ENCODE measurements at regions not wholly inside any gene's neighbourhood (a gene's known extent, or its start where the extent isn't known, plus 50 kb on each side); places are given as distances from the start of the nearest gene placed in this dataset.

DNA sequence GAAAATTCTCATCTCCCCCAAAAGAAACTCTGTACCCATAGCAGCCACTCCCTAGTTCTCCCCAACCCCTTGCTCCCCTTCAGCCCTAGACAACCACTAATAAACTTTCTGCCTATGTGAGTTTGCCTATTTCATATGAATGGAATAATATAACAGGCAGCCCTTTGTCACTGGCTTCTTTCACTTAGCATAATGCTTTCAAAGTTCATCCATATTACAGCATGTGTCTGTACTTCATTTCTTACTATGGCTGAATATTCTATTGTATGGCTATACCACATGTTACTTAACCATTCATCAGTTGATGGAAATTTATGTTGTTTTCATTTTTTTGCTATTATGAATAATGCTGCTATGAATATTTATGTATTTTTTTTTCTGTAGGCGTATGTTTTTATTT lies 442.9 kb downstream of the SLC4A3 start:
- no peak for DNase-seq

DNA sequence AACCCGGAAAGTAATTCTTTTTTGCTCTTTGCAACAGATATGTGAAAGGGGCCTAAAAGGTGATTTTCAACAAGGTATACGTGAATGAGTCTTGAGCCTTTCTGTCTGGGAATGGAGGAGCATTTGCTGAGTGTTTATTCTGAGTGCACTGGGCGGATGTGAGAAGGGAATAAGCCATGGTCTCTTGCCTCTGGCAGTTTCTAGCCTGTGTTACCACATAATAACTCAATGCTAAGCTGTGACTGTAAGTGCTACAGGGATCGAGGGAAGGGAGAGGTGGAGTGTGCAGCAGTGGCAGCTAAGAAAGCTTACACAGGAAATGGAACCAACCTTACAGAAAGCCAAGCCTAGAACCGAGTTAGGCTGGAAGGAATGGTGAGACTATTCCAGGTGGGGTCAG lies 444.3 kb downstream of the SLC4A3 start:
- DNase-seq: no peak

DNA sequence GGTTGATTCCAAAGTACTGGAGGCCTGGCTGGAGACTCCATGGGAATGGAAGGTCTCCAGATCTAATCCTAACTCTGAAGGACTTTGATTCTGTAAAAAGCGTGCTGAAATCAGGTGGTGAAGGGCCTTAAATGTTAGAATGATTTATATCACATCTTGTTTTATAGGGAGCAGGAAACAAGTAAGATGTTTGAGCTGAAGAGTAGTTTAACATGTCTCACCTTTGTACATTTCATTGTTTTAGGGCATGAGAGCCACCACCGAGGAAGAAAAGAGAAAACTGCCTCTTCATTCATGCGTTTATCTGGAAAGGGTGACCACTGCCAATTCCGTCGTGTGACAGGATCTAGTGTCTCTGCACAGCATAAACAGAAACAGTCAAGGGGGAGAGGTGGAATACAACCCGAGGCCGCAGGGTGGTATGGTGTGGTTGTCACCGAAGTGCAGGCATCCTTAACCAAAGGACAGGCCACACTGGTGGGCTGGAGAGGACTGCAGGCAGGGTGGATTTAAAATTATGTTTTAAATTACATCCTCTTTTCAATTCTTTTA lies 445.3 kb downstream of the SLC4A3 start:
- no peak for DNase-seq

DNA sequence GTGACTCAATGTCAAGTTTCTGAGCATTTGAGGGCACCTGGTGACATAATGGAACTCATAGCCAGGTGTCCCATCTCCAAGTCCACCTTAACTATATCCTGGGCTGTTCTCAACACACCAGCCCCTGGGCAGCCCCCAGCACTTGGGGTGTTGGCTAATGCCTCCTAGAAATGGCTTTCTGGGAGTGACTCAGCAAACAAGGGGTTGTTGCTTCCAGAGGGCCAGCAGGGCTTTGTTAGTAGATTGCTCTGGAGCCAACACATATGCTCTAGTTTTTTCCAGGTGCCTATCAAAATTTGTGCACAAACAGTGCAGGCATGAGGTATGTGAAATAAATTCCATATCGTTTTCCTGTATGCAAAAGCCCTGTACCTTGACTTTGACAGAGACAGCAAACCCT lies 448.4 kb downstream of the SLC4A3 start:
- DNase-seq: no peak

DNA sequence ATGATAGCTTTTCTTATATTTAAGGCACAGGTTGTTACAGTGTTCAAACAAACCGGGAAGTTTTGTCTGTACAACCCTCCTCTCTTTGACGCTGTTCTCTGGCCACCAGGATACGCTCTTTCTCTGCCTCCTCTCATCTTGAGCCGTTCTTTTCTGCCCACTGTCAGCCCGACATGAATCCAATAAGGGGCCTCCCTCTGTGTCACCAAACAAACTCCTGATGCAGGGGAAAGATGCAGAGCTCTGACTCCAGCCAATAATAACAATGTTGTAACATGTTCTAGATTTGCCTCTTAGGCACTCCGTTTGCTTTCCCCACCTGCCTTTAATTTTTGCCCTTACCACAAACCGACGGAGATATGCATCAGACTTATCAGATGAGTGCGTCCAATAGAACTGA lies 449.3 kb downstream of the SLC4A3 start:
- peak; percentile 23 for DNase-seq

DNA sequence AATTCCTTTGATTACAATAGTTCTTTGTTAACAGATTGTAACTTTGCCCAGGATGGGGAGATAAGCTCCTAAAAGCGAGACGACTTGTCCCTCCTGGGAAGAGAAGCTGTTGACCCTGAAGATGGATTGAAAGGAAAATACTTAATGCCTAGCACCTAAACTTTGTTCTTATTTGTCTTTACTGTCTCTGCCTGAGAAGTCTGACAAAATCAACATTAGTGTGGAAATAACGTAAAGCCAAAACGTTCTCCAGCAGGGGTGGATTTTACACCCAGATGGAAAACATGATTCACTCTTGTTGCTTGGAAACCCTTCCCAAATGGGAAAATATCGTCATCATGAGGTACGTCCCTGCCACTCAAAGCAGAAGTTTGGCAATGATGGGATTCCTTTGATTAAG lies 450.1 kb downstream of the SLC4A3 start:
- DNase-seq: no peak

DNA sequence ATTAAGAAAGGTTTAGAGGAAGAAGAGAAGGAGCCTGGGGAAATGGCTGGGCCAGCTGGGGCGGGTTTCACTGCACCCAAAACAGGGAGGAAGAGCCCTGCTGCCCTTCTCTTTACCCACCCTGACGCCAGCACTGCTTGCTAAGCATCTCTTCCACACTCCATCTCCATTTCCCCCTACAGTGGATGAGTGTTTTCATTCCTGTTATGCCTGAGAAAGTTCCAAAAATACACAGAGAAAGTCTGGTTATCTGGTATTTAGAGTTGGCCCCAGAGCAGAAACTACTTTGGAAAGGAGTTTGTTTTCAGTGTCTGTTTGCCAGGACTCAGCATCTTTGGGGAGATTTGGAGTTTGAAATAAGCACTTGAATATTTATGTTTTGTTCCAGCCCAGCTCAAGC lies 451.0 kb downstream of the SLC4A3 start:
- no peak for DNase-seq

DNA sequence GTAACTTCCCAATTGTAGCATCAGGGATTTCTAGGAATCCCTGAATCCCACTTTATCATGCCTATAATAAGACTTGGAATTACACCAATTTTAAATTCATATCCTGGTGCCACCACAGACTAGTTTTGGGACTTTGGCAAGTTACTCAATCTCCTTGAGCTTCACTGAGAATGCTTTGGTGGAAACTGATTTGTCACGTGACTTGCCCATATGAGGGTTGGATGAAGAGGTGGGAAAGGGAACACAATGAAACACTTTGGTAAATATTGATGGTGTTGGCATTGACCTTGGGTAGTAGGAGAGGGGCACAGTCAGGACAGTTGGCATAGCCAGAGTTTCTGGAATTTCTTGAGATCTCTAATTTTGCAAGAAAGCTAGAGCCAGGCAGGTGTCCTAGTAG lies 452.2 kb downstream of the SLC4A3 start:
- no peak for DNase-seq

DNA sequence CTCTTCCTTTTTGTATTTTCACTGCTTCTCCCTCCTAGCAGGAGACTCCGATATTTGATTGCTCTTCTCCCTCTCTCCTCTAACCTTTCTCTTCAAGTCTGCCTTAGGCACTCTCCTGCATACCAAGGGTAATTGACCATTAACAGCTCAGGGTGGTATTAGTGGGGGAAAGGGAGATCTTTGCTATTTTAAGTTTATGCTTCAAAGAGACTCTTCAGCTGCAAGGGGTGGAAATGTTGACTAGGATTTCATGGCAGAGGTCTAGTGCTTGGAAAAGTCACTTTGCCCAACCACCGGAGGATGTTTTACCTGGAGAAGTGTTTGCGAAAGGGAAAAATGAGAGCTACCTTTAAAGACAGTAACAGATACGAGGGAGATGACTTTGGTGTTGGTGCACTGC lies 453.7 kb downstream of the SLC4A3 start:
- no peak for DNase-seq

DNA sequence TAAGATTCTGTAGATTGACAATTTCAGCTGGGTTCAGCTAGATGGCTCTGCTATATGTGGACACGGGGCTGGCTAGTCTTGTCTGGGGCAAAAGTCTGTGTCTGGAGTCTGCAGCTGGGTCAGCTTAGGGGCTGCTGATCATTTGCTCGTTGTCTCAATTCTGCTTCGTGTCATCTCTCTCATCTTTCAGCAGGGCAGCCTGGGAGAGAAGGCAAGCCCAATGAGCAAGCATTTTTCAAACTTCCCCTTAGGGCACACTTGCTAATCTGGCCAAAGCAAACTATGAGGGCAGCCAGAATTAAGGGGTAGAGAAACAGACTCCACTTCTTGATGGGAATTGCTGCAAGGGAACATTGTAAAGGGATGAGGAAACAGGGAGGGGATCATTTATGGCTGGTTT lies 462.6 kb downstream of the SLC4A3 start:
- DNase-seq: no peak

DNA sequence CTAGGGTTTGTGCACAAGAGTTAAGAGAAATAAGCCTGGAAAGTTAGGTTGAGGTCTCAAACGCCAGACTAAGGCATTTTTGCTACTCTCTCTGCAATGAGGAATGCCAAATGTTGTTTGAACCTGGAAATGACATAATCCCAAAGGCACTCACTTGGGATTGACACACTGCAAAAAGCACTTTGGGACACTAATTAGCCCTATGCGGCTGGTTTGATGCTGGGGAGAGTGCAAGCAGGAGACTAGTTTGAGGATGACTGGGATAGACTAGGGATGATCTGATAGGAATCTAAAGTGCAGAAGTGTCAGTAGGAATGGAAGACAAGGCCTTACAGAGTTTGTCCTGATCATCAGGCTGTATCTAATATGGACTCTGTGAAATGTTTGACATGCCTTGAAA lies 469.0 kb downstream of the SLC4A3 start:
- DNase-seq: no peak

DNA sequence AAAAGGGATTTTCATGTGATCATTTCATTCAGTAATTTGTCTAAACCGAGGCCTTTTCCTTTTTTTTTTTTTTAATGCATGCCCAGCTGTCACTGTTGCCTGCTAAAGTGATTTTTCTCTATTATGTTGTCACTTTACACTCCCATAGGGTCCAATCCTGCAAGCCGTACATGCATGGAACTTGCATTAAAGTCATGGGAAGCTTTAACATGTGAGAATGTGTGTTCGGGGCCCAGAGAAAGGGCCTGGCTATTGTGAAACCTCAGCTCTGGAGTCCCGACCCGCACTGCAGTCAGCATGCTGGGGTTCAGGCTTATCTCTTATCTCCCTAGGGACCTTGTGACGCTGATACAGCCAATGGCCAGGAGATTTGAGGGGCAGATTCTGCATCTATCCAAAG lies 474.6 kb downstream of the SLC4A3 start:
- DNase-seq: no peak

DNA sequence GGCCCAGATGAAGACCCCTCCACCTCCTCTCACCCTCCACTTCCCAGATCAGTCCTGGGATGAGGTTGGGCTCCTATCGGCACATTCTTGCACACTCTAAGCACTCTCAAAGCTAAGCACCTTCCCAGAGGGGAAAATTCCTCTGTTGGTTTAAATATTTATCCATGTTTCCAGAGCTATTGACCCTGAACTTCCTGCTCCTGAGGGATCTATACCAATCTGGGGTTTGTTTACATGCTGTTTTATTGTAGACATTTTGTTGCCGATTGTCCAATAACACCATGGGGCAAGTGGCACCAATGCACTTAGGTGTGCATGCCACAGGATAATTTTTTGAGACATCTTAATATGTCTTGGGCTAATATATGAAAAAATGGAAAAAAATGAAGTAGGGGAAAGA lies 476.2 kb downstream of the SLC4A3 start:
- DNase-seq: no peak

DNA sequence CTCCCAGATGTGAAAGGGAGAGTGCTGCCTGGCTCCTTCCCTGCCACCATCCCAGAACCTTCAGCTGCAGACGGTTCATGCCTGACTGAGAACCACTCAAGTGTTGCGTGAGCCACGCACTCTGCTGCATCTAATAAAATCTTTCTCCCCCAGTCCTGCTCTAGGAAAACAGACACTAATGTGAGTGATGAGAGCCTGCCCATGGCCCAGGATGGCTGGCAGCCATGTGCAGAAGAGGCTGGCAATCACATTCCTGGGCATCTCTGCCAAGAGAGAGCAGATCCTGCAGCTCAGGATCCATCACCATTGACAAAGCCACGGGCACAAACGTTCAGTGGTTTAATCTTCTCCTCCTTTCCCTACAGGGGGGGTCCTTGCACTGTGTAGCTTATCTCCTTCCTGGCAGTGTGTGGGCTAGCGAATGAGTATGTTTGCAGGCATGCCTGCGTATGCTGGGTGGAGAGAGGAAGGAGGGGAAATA lies 477.5 kb downstream of the SLC4A3 start:
- no peak for DNase-seq

DNA sequence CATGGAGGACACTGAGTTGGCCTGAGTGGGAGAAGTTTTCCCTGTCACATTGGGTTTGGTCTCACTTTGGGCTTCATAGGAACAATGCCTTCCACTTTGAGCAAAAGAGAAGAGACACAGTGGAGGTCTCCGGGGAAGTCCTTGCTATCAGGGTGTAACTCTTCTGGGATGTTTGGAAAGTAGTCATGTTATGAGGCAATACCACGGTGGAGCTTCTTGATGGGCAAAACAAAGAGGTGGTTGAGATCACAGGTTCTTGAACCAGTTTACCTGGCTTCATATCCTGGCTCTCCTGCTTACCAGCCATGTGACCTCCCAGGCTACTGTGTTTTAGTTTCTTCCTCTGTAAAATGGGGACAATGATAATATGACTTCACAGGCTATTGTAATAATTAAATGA lies 478.6 kb downstream of the SLC4A3 start:
- DNase-seq: no peak

DNA sequence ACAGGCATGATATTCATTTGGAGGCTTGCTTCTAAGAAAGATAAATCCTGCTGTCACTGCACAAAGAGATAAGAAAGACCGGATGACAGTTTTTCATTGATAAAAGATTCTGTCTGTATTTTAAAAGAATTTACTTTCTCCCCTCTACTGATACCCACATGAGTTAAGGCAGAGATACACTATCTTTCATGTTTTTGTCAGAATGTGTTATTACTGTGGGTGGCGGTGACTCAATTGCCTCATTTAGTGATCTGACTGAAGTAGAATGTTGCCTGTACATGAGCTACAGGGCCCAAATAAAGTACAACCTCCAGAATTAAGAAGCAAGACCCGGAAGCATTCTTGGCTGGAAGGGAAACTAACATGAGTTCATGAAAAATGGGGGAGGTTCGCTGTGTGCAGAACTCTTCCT lies 480.0 kb downstream of the SLC4A3 start:
- no peak for DNase-seq

DNA sequence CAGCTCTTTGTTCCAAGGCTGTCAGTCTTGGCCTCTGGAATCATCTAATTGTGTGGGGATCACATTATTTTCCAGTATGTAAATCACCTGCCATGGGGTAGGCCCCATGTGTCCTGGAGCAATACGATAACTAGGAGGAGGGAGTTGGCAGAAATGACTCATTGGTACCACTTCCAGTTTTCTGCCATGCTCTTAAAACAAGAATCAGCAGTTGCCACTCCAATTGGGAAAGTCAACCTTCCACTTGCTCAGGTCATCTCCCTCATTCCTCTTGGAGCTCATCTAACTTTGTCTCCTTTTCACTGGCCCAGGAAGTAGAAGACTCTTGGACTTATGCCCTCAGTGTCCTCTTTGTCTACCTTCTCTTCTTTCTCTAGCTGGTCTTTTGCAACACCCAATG lies 487.0 kb downstream of the SLC4A3 start:
- no peak for DNase-seq

DNA sequence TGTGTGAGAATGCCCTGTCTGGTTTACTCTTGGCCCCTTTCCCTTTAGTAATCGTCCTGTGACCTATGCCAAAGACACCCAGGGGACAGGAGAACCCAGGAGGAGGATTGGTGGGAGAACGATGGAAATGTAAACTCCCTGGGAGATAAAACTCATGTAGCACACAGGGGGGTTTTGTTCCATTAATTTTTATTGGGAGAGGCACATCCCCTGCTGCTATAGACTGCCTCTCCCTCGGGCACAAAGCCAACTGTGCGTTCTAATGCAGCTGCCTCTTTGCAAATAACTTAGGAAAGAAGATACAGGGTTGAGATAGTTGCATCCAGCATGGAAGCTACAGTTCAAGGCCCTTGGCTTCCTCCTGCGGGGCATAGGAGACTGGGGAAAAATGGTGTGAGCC lies 489.6 kb downstream of the SLC4A3 start:
- peak; percentile 25 for DNase-seq

DNA sequence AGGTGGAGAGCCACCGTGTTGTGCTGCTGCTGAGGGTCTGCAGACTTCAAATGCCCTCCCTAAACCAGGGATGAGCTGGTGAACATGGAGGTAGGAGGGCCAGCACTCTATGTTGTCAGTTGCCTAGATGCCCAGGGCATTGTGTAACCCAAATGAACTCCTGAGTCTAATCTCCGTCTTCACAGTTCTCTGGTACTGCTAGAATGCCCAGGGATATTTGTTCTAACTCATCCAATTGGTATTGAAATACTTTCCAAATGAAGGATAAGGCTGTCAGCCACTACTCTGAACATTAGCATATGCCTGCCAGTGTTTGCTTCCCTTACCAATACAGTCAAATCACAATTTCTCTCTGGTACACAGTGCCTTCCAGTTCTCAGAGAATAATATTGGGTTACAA lies 492.6 kb downstream of the SLC4A3 start:
- no peak for DNase-seq

DNA sequence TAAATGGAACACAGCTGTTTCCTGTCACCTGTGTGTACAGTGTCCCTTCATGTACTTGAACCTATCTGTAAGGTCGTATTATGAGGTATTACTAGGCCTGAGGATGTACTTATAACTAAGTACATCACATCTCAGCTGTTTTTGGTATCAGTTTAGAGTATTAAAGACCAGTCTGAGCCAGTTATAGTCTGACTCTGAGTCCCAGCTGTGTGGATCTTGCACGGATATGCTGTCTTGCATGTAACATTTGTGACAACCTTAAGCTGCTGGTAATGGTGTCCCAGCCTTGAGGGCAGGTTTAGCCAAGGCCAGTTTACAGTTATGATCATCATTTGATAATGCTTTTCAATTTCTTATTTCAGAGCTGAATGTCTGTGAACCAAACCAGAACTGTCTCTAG lies 496.3 kb downstream of the SLC4A3 start:
- peak; percentile 1 for DNase-seq

DNA sequence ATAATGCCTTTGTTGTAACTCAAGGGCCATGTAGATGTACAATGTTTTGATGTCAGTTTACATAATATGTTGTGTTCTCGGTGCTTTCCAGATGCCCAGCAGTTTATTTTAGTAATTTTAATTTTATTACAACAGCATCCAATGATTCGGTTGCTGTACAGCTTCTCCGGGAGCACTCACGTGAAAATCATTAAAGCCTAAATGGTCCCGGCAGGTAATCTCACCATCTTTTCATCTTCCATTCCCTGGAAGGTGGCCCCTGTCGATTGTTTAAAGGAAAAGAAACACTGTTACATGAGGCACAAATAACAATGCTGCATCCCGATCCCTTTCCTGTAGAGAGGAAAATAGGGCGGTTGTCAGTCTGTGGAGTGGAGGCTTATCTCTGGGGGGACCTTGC lies 498.1 kb downstream of the SLC4A3 start:
- DNase-seq: no peak

DNA sequence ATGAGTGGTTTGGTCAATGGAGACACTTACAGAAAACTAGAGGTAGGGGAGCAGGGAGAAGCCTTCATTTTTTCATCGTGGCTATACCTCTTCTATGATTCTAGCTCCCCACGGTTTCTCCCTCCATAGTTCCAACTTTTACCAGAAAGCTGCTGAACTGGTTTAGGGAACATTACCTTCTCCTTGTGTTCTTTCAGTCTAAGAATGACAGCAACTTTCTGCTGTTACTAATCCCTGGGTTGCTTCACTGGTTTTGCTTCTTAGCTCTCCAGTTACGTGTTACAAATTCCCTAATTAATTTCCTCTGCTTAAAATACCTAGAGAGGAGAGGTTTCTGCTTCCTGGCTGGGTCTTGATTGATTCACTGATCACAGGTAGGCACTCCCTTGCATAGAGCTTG lies 499.9 kb downstream of the SLC4A3 start:
- no peak for DNase-seq

DNA sequence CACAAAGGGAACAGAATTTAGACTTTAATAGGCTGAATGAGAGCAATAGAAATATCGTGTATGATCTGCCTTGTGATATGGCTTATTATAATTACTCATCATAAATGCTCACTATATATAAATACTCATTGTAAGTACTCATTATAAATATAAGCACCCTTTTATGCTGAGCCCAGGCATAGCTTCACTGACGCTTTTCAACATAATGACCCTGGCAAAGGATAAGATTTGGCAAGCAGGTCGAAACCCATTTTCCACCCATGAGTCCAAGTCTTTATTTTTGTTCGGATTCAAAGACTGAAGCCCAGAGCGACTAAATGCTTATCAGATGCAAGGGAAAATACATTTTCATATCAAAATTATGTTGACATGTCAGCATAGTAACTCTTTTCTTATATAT lies 500.4 kb downstream of the SLC4A3 start:
- no peak for DNase-seq

DNA sequence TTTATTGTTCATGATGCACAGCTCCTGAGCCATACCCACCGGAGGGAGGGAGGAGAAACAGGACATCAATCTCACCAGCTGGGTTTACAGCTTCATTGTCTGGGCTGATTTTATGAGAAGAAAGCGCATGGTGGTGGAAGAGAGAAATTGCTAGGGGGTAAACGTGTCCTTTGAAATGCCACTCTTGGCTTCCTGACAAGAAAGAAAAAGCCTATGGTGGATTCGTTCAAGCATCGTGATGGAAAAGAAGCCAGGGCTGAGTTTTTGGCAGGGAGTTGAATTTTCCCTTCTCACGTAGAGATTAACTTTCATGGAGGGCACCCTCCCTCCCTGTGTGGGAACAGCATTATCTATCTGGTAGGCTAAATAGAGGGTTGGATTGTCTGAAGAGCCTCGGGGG lies 502.0 kb downstream of the SLC4A3 start:
- peak; percentile 12 for DNase-seq

DNA sequence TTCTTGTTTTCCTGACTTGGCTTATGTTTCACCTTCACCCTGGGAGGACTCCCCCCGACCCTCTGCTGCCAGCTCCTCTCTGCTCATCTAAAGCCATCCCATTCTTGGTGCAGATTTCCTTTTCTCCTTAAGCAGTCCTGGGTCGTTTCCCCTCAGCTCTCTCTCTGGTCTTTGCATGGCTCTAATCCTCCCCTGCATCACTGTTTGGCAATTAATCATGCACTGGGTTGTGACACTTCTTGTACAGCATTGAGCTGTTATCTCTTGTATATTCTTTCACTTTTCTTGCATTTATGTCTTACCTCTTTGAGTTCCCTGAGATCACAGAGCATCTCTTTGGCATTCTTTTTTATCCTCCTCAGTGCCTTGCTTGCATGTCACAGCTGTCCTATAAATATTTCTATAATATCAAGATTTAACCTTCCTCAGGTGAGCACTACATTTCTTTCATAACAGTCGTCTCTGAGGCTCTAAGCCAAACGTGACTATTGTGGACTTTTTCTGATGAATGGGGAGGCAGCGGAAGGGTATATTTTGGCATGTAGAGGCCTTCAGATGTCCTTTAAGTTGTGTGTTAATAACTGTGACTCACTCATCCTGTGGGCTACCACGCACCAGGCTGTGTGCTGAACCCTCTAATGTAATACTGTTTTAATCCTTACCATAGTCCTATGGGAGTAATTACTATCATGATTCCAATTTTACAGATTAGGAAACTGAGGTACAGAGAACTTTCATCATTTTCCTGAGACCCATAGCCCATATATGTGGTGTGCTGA lies 507.5 kb downstream of the SLC4A3 start:
- DNase-seq: no peak
